ENCODE measurements at regions not wholly inside any gene's neighbourhood (a gene's known extent, or its start where the extent isn't known, plus 50 kb on each side); places are given as distances from the start of the nearest gene placed in this dataset.

DNA sequence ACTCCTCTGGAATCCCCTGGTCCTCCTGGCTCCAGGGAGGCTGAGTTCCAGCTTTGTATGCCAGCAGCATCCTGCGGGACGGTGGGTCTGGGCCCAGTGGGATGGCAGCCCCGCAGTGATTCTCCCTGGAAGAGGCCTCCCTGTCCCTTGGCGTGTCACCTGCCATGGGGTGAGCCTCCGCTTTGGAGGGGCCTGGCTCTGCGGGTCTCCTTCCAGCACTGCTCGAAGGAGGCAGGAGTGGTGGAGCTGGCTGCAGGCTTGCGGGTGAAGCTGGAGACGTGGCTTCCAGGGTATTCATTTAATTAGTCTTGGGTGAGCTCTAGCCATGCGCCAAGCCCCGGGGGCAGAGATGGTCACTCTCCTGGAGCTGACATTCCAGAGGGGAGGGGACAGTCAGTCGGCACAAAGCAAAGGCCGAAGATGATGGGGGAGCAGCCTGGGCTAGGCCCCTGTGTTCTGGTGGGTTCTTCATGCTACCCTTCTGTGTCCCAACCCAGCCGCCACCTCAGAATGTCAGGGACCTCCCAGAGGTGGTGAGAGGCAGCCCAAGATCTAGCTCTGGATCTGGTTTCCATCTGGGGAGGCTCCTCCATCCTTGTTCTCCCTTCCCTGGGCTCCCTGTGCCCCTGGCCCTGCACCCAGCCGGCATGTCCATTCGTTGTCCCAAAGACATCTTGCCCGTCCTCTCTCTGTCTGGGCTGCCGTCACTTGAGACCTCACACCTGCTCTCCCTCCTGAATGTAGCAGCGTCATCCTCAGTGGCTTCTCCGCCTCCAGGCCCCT is 1332.5 kb downstream of the BRD1 start:
- no peak overlapping the region for H3K27ac ChIP-seq
- TF ChIP-seq, protein P1, sequence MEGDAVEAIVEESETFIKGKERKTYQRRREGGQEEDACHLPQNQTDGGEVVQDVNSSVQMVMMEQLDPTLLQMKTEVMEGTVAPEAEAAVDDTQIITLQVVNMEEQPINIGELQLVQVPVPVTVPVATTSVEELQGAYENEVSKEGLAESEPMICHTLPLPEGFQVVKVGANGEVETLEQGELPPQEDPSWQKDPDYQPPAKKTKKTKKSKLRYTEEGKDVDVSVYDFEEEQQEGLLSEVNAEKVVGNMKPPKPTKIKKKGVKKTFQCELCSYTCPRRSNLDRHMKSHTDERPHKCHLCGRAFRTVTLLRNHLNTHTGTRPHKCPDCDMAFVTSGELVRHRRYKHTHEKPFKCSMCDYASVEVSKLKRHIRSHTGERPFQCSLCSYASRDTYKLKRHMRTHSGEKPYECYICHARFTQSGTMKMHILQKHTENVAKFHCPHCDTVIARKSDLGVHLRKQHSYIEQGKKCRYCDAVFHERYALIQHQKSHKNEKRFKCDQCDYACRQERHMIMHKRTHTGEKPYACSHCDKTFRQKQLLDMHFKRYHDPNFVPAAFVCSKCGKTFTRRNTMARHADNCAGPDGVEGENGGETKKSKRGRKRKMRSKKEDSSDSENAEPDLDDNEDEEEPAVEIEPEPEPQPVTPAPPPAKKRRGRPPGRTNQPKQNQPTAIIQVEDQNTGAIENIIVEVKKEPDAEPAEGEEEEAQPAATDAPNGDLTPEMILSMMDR (conservative IDR thresholded peaks at IDR 0.05): no peak

DNA sequence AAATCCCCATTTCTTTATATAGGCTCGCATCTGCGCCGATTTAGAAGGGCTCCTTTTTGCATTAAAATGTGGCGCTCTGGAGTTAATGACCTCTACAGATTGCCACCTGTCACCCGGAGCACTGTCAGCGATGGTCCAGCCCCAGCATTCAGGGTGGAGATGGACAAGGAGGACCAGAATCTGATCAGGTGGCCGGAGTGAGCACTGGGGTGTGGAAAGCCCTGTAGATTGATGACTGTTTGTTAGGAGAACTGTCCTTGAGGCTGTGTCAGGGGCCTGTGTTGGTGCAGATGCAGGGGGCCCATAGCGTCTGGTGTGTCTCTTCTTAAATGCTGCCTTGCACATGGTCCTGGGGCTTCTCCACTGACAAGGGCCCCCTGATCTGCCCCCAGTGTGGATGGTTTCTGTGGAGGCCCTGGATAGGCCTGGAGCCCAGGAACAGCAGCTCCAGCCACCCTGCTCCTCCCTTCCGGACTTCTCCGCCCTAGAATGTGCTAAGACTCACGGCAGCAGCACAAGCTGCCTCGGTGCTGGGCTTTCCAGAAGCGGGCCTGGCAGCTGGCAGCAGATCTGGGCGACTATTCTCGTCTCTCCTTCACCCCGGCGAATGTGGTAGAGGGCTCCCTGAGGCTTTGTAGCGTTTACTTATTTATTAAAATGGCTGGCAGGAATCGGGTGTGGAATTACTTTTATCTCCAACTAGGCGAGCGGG is 1333.3 kb downstream of the BRD1 start:
- H3K27ac ChIP-seq: no peak overlapping the region
- TF ChIP-seq, protein P1 (conservative IDR thresholded peaks at IDR 0.05): no peak

DNA sequence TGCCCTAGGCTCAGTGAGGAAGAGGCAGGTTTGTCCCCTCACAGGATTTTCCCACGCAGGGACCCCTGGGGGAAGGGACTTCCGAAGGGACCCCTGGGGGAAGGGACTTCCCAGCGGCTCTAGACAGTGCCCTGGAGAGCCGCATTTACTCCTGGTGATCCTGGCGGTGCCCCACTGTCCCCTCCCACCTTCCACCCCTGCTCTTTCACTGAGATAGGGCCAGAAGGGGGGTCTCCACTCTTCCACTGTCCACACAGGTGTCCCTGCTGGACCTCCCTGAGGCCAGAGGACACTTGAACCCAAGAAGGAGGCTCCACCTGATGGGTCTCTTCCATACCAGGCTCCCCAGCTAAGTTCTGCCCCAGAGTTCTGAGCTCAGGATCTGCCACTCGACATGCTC is 1333.9 kb downstream of the BRD1 start:
- TF ChIP-seq, protein P1 (conservative IDR thresholded peaks at IDR 0.05): no peak
- no peak overlapping the region for H3K27ac ChIP-seq

DNA sequence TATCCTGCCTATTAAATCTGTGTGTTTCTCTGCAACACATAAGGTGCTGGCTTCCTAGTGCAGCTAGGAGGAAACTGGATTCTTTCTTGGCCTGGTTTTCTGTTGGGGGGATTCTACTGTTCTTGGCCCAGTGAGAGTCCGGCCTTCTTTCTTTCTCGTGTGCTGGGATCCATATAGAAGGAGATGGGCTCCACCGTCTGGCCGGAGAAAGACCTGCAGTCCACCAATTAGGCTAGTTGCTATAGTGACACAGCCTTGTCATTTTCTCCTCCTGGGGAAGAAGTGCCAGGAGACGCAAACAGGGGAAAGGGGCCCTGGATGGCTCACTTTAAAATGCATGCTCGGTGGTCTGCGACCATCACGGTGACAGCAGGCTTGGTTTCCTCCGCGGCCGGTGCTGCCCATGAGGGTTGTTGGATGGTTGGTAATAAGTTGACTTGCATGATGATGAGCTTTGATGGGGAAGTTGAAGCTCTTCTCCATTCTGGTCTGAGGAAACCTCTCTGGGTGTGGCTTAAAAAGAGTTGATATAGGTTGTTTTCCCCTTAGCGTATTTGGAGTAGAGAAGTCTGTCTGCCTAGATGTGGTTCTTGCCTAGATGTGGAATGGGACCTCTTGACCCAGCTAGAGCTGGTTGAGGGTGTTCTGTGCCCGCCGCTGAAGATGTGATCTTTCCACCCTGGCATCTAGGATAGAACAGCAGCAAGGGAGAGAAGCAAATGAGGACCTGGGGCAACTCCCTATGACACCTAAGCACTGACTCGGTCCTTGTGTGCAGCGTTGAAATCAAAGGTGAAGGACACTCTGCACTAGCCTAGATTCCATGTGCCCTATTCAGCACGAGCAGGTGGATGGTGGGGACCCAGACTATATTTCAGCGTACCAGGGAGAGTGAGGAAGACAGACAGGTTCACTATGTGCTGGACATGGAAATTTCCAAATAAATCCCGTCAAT is 1335.0 kb downstream of the BRD1 start:
- TF ChIP-seq, protein P1 (conservative IDR thresholded peaks at IDR 0.05): peak; percentile 81
- H3K27ac ChIP-seq: no peak overlapping the region

DNA sequence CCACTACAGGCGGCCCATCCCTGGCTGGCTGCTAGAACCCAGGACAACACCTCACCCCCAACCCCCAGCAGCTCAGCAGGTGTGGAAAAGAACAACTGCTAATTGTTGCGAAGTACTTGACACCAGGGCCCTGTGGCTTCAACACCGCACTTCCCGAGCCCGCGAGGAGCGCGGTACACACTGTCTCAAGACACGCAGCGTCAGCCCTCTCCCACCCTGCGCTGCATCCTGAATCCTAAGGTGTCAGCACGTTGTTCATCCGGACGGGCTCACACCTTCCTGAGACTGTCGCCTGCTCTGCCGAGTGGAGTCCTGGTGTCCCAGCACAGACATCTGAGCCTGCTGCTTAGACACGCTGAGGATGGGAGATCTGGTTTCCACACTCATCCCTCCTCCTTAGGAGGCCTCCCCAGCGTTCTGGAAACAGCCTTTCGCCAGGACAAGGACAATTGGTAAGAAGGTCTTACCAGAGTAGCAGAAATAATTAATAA is 1336.2 kb downstream of the BRD1 start:
- H3K27ac ChIP-seq: no peak overlapping the region
- TF ChIP-seq, protein P1 (conservative IDR thresholded peaks at IDR 0.05): no peak

DNA sequence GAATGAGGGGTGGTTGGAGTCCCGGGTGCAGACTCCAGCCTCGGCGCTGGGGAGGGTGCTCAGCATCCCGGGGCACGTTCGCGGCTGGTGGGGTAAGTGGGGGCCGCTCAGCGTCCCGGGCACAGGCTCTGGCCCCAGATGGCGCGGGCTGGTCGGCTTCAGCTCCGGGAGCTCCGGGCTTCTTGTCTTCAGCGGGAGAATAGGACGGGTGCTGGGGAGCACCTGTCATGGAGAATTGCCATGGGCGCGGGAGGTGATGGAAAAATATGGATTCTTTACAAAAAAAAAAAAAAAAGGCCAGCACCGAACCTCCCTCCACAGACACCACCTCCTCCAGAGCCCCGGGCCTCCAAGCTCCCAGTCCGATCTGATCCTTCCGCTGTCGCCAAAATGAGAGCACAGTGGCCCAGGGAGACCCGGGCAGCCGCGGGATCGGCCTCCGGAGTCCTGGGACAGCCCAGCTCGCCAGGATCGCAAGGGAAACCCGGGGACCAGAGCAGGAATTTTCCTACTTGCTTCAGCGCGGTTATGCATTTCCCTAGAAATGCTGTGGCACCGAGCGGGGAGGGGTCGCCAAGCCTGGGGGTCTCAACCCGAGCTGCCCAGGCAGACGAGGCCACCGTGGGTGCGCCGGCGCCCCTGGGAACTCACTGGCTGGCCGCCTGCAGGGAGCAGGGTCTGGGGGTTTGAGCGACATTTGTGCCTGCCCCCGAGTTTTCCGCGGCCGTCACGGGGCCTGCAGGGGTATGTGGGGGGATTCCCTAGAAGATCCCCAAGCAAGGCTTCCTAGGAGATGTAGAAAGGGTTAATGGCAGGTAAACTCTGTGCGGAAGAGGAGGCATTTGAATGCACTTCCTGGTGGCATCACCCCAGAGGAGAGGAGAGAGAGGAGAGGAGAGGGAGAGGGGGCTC is 1336.9 kb downstream of the BRD1 start:
- H3K27ac ChIP-seq: peak overlapping the region; percentile 65; the same call in 1 of the 2 replicates
- TF ChIP-seq, protein P1 (conservative IDR thresholded peaks at IDR 0.05): no peak

All from VCaP (cell line).